HCT116 (cell line): ENCODE measurements at regions not wholly inside any gene's neighbourhood (a gene's known extent, or its start where the extent isn't known, plus 50 kb on each side); places are given as distances from the start of the nearest gene placed in this dataset.

ENCODE experiments used
- ATAC-seq: fragments of 200-7000 bp; cut with Tn5 transposase; 2 replicates; pipeline ENCODE4 v1.9.1; 2020; ENCODE audit warnings: mild to moderate bottlenecking, moderate library complexity
- BruUV-seq: library from RNA; stranded (reverse); fragments of 400-500 nt; replicated peaks from 2 replicates; lab custom pipeline; 2021; lab: Mats Ljungman, UMichigan
- CTCF ChIA-PET: fragments of 300-600 bp; sonication (Branson Sonifier 250); formaldehyde crosslinking; loops from one replicate; lab custom pipeline; 2021; ENCODE audit warnings: antibody characterized with exemption; lab: Charles Lee
- POLR2A ChIA-PET: fragments of 300-600, 350-600 bp; sonication (Branson Sonifier 250); formaldehyde crosslinking; loops from one replicate; lab custom pipeline; 2021; ENCODE audit warnings: antibody characterized with exemption; lab: Charles Lee
- RAD21 ChIA-PET, 2 experiments: fragments of 300-600 bp; sonication (Branson Sonifier 250); formaldehyde crosslinking; loops; one replicate each; lab custom pipeline; 2023; ENCODE audit warnings: low total read pairs in 2 of 2; ENCODE audit not compliant: uncharacterized antibody in 2 of 2, unreplicated experiment in 2 of 2, low non-redundant PET in 1 of 2; lab: Charles Lee
- DNase-seq: peaks from one replicate; pipeline ENCODE4 v3.0.0-alpha.2; 2010; ENCODE audit warnings: low read depth, low spot score
- H2AFZ ChIP-seq: fragments of 200-600 bp; shearing (Covaris generic), sonication (generic); 2 replicates; pipeline ENCODE4 v1.6.1; 2017; ENCODE audit warnings: low read depth, mixed run types, mixed read lengths, antibody characterized with exemption, low read length; ENCODE audit not compliant: poor library complexity, severe bottlenecking
- H3K27ac ChIP-seq: 2 replicates; pipeline ENCODE4 v1.5.1; 2012; ENCODE audit warnings: low read depth, low read length
- H3K27me3 ChIP-seq: fragments of 200-600 bp; sonication (generic); 2 replicates; pipeline ENCODE4 v1.6.1; 2016; ENCODE audit warnings: mixed run types, low read length, mixed read lengths; ENCODE audit not compliant: insufficient read depth
- H3K36me3 ChIP-seq, 2 experiments: fragments of 200-500 bp in 1 of 2; fragments of 200-600 bp in 1 of 2; sonication (Bioruptor generic) in 1 of 2; sonication (generic) in 1 of 2; 2 replicates each; pipeline versions ENCODE4 v1.5.1 to v1.6.1; 2014 to 2016; ENCODE audit warnings: low read length in 2 of 2, inconsistent platforms in 1 of 2, mixed read lengths in 1 of 2, mixed run types in 1 of 2; ENCODE audit not compliant: insufficient read depth in 2 of 2, control insufficient read depth in 1 of 2
- H3K4me1 ChIP-seq, 2 experiments: fragments of 200-600 bp in 1 of 2; sonication (generic) in 1 of 2; 2 replicates each; pipeline versions ENCODE4 v1.5.1 to v1.6.1; 2012 to 2017; ENCODE audit warnings: low read length in 2 of 2, inconsistent platforms in 1 of 2, mild to moderate bottlenecking in 1 of 2, mixed read lengths in 1 of 2, mixed run types in 1 of 2, moderate library complexity in 1 of 2; ENCODE audit not compliant: insufficient read depth in 2 of 2, control insufficient read depth in 1 of 2
- H3K4me2 ChIP-seq: fragments of 200-600 bp; sonication (generic); 2 replicates; pipeline ENCODE4 v1.6.1; 2017; ENCODE audit warnings: mixed run types, low read length, mixed read lengths
- H3K4me3 ChIP-seq, 2 experiments: fragments of 200-600 bp in 1 of 2; sonication (generic) in 1 of 2; replicated peaks in 1 of 2; 2 replicates each; pipeline ENCODE4 v1.5.1; 2011 to 2016; ENCODE audit warnings: low read length in 2 of 2, control low read depth in 1 of 2, low read depth in 1 of 2, mild to moderate bottlenecking in 1 of 2, mixed read lengths in 1 of 2, mixed run types in 1 of 2
- H3K79me2 ChIP-seq: fragments of 200-600 bp; sonication (generic); 2 replicates; pipeline ENCODE4 v1.6.1; 2017; ENCODE audit warnings: mild to moderate bottlenecking, mixed run types, low read length, moderate library complexity, mixed read lengths; ENCODE audit not compliant: insufficient read depth
- H3K9ac ChIP-seq: fragments of 200-600 bp; sonication (generic); 2 replicates; pipeline ENCODE4 v1.6.1; 2016; ENCODE audit warnings: low read length, mixed read lengths
- H3K9me2 ChIP-seq: fragments of 200-600 bp; sonication (generic), shearing (Covaris generic); 2 replicates; pipeline ENCODE4 v1.6.1; 2017; ENCODE audit warnings: mixed run types, mild to moderate bottlenecking, moderate library complexity; ENCODE audit not compliant: insufficient read depth
- H3K9me3 ChIP-seq, 2 experiments: fragments of 200-500 bp in 1 of 2; fragments of 200-600 bp in 1 of 2; sonication (Bioruptor generic) in 1 of 2; sonication (generic) in 1 of 2; 2 replicates each; pipeline ENCODE4 v1.6.1; 2014 to 2017; ENCODE audit warnings: low read length in 2 of 2, mixed read lengths in 2 of 2, inconsistent platforms in 1 of 2, low read depth in 1 of 2, mild to moderate bottlenecking in 1 of 2, mixed run types in 1 of 2, moderate library complexity in 1 of 2; ENCODE audit not compliant: control insufficient read depth in 1 of 2, insufficient read depth in 1 of 2
- H4K20me1 ChIP-seq: fragments of 200-600 bp; sonication (generic), shearing (Covaris generic); 2 replicates; pipeline ENCODE4 v1.6.1; 2017; ENCODE audit warnings: mixed run types, mild to moderate bottlenecking, moderate library complexity; ENCODE audit not compliant: insufficient read depth
- CBX3 ChIP-seq: IDR thresholded peaks from 2 replicates; pipeline ENCODE4 v1.6.1; 2012; ENCODE audit warnings: low read depth
- CEBPB ChIP-seq: IDR thresholded peaks from 2 replicates; pipeline ENCODE4 v1.6.1; 2012; ENCODE audit warnings: low read depth
- EGR1 ChIP-seq: IDR thresholded peaks from 2 replicates; pipeline ENCODE4 v1.6.1; 2012; ENCODE audit warnings: low read depth
- EZH2 ChIP-seq: fragments of 200-600 bp; sonication (generic); IDR thresholded peaks from 2 replicates; pipeline ENCODE4 v1.6.1; 2017; ENCODE audit warnings: antibody characterized with exemption, mixed run types
- POLR2AphosphoS5 ChIP-seq: IDR thresholded peaks from 2 replicates; pipeline ENCODE4 v1.6.1; 2011; ENCODE audit warnings: mild to moderate bottlenecking, low read depth, low read length, moderate library complexity
- SIN3A ChIP-seq: IDR thresholded peaks from 2 replicates; pipeline ENCODE4 v1.6.1; 2012; ENCODE audit warnings: low read depth
- TCF7L2 ChIP-seq: IDR thresholded peaks from 2 replicates; pipeline ENCODE4 v1.7.0; 2011; ENCODE audit warnings: borderline replicate concordance, inconsistent platforms; ENCODE audit not compliant: insufficient read depth, insufficient read length; ENCODE audit errors: extremely low read depth
- ZFX ChIP-seq: fragments of 450-650 bp; IDR thresholded peaks from 2 replicates; pipeline ENCODE4 v1.6.1; 2017
- ZNF274 ChIP-seq: fragments of 200-500 bp; sonication (Bioruptor generic); IDR thresholded peaks from 2 replicates; pipeline ENCODE4 v1.6.1; 2014; ENCODE audit warnings: mild to moderate bottlenecking, low read depth, low read length, inconsistent platforms
- intact Hi-C: fragments of 100-400 bp; cut with micrococcal nuclease; formaldehyde crosslinking; loops from 2 replicates; pipeline ENCODE4 v1.10.0; 2022
- TF ChIP-seq, protein P1 (sequence below): IDR thresholded peaks from 2 replicates; pipeline ENCODE4 v1.6.1; 2012; ENCODE audit warnings: low read depth
- TF ChIP-seq, protein P2 (sequence below), 3 experiments: fragments of 200-600 bp in 1 of 3; sonication (generic) in 1 of 3; IDR thresholded peaks in 2 of 3; conservative IDR thresholded peaks in 1 of 3; 2 replicates each; pipeline ENCODE4 v1.5.1; 2012 to 2017; ENCODE audit warnings: low read depth in 2 of 3, low read length in 2 of 3, antibody characterized with exemption in 1 of 3, borderline replicate concordance in 1 of 3, control low read depth in 1 of 3, mild to moderate bottlenecking in 1 of 3, mixed read lengths in 1 of 3, mixed run types in 1 of 3, moderate library complexity in 1 of 3; ENCODE audit not compliant: insufficient read depth in 1 of 3
- TF ChIP-seq, protein P3 (sequence below): IDR thresholded peaks from 2 replicates; pipeline ENCODE4 v1.6.1; 2012
- TF ChIP-seq, protein P4 (sequence below): IDR thresholded peaks from 2 replicates; pipeline ENCODE4 v1.6.1; 2011; ENCODE audit warnings: mild to moderate bottlenecking, low read length, moderate library complexity; ENCODE audit not compliant: insufficient replicate concordance; ENCODE audit errors: extremely low read depth

DNA sequence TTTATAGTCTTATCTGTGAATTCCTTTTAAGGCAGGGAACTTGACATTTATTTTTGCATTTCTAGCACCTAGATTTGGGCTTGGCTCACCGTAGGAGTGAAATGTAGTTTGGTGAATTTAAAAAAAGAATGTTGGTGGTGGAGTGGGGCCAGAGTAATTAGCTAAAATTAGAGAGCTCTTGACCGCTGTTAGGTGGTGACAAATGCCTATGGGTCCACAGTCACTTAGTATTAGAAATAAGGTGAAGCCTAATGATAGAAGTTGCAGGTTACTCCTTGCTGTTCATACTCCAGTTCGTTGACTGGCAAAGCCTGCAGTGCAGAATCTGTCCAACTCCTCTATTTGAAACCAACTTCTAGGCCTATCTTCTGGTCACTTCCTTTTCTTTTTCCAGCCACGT, 318.8 kb upstream of the NRIP1 start:
- Histone ChIP-seq H3K9ac (no peak overlapping the region), H3K27me3 (no peaks in the 10 kb centered on the region), H3K9me2 (no peaks in the 10 kb centered on the region), H4K20me1 (no peaks in the 10 kb centered on the region), H3K4me2 (no peak overlapping the region), H3K27ac (no peak overlapping the region), H3K36me3 (no peaks in the 10 kb centered on the region), H3K9me3 (no peaks in the 10 kb centered on the region), H3K79me2 (no peaks in the 10 kb centered on the region), H3K4me3 (no peak overlapping the region), H3K4me1 (no peaks in the 10 kb centered on the region), H2AFZ (no peak overlapping the region)
- ChIA-PET CTCF (no interaction called here), RAD21 (no interaction called here), POLR2A (no interaction called here)
- ATAC-seq = no peak
- no TSS peak for BruUV-seq
- intact Hi-C loops = no loop called here
- TF ChIP-seq SIN3A (no peak), ZFX (no peak)
- TF ChIP-seq, protein P1, sequence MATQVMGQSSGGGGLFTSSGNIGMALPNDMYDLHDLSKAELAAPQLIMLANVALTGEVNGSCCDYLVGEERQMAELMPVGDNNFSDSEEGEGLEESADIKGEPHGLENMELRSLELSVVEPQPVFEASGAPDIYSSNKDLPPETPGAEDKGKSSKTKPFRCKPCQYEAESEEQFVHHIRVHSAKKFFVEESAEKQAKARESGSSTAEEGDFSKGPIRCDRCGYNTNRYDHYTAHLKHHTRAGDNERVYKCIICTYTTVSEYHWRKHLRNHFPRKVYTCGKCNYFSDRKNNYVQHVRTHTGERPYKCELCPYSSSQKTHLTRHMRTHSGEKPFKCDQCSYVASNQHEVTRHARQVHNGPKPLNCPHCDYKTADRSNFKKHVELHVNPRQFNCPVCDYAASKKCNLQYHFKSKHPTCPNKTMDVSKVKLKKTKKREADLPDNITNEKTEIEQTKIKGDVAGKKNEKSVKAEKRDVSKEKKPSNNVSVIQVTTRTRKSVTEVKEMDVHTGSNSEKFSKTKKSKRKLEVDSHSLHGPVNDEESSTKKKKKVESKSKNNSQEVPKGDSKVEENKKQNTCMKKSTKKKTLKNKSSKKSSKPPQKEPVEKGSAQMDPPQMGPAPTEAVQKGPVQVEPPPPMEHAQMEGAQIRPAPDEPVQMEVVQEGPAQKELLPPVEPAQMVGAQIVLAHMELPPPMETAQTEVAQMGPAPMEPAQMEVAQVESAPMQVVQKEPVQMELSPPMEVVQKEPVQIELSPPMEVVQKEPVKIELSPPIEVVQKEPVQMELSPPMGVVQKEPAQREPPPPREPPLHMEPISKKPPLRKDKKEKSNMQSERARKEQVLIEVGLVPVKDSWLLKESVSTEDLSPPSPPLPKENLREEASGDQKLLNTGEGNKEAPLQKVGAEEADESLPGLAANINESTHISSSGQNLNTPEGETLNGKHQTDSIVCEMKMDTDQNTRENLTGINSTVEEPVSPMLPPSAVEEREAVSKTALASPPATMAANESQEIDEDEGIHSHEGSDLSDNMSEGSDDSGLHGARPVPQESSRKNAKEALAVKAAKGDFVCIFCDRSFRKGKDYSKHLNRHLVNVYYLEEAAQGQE = no peak
- DNase-seq = no peak

DNA sequence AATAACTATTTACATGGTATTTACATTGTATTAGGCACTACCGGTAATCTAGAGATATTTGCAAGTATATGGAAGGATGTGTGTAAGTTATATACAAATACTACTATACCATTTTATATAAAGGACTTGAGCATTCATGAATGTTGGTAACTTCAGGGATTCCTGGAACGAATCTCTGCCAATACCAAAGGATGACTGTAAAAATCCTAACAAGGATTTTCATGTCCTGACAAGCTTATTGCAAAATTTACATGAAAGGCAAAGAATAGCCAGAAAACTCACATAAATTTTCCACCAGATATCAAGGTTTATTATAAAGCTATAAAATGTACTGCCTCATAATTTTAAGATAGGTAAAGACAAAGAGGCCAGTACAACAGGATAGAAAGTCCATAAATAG, 325.2 kb upstream of the NRIP1 start:
- Histone ChIP-seq H3K9me3 (no peaks in the 10 kb centered on the region), H4K20me1 (no peaks in the 10 kb centered on the region), H3K36me3 (no peaks in the 10 kb centered on the region), H3K4me2 (no peak overlapping the region), H3K27me3 (no peaks in the 10 kb centered on the region), H3K4me1 (no peaks in the 10 kb centered on the region), H3K9me2 (no peaks in the 10 kb centered on the region), H3K79me2 (no peaks in the 10 kb centered on the region), H3K27ac (no peak overlapping the region), H3K4me3 (no peak overlapping the region), H2AFZ (no peak overlapping the region), H3K9ac (no peak overlapping the region)
- ChIA-PET RAD21 (no interaction called here), CTCF (no interaction called here), POLR2A (no interaction called here)
- intact Hi-C loops = no loop called here
- TF ChIP-seq, protein P2, sequence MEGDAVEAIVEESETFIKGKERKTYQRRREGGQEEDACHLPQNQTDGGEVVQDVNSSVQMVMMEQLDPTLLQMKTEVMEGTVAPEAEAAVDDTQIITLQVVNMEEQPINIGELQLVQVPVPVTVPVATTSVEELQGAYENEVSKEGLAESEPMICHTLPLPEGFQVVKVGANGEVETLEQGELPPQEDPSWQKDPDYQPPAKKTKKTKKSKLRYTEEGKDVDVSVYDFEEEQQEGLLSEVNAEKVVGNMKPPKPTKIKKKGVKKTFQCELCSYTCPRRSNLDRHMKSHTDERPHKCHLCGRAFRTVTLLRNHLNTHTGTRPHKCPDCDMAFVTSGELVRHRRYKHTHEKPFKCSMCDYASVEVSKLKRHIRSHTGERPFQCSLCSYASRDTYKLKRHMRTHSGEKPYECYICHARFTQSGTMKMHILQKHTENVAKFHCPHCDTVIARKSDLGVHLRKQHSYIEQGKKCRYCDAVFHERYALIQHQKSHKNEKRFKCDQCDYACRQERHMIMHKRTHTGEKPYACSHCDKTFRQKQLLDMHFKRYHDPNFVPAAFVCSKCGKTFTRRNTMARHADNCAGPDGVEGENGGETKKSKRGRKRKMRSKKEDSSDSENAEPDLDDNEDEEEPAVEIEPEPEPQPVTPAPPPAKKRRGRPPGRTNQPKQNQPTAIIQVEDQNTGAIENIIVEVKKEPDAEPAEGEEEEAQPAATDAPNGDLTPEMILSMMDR (IDR thresholded peaks at IDR 0.05 in 2 of 3, conservative IDR thresholded peaks at IDR 0.05 in 1 of 3; ENCODE audit: borderline replicate concordance in 1 of 3, insufficient read depth in 1 of 3, low read depth in 2 of 3, low read length in 2 of 3) = no peak
- TF ChIP-seq ZNF274 = no peak
- TF ChIP-seq ZFX = no peak
- TF ChIP-seq TCF7L2 = no peak
- no peak for TF ChIP-seq EZH2
- no peak for TF ChIP-seq POLR2AphosphoS5
- no peak for TF ChIP-seq CEBPB
- TF ChIP-seq, protein P3, sequence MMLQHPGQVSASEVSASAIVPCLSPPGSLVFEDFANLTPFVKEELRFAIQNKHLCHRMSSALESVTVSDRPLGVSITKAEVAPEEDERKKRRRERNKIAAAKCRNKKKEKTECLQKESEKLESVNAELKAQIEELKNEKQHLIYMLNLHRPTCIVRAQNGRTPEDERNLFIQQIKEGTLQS = no peak
- TF ChIP-seq, protein P4, sequence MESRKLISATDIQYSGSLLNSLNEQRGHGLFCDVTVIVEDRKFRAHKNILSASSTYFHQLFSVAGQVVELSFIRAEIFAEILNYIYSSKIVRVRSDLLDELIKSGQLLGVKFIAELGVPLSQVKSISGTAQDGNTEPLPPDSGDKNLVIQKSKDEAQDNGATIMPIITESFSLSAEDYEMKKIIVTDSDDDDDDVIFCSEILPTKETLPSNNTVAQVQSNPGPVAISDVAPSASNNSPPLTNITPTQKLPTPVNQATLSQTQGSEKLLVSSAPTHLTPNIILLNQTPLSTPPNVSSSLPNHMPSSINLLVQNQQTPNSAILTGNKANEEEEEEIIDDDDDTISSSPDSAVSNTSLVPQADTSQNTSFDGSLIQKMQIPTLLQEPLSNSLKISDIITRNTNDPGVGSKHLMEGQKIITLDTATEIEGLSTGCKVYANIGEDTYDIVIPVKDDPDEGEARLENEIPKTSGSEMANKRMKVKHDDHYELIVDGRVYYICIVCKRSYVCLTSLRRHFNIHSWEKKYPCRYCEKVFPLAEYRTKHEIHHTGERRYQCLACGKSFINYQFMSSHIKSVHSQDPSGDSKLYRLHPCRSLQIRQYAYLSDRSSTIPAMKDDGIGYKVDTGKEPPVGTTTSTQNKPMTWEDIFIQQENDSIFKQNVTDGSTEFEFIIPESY = no peak
- no peak for TF ChIP-seq EGR1
- TF ChIP-seq CBX3 = no peak
- ATAC-seq (no peak), DNase-seq (no peak)
- no TSS peak for BruUV-seq
